ENCODE measurements at regions not wholly inside any gene's neighbourhood (a gene's known extent, or its start where the extent isn't known, plus 50 kb on each side); places are given as distances from the start of the nearest gene placed in this dataset.

DNA sequence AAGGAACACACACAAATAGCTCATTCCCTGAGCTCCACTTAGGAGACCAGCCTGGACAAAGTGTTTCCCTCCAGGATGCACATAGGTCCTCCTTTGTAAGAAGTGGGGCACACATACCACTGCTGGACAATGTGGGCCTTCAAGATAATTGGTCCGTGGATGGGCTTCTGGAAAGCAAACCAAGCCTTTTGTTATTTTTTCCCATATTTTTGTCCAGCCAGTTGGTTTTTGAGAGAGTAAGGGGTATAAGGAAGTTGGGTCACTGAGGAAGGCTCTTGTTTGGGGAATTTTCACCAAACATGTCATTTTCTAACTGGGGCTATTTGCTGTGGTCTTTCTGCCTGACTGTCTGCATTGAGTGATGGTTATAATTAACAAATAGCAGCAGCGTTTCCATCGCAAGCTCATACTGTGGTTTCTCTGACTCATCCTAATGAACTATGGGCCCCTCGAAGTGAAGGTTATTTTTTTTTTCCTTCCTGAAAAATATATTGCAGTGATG is 306.3 kb upstream of the DUSP10 start:
- TF ChIP-seq, protein P1, sequence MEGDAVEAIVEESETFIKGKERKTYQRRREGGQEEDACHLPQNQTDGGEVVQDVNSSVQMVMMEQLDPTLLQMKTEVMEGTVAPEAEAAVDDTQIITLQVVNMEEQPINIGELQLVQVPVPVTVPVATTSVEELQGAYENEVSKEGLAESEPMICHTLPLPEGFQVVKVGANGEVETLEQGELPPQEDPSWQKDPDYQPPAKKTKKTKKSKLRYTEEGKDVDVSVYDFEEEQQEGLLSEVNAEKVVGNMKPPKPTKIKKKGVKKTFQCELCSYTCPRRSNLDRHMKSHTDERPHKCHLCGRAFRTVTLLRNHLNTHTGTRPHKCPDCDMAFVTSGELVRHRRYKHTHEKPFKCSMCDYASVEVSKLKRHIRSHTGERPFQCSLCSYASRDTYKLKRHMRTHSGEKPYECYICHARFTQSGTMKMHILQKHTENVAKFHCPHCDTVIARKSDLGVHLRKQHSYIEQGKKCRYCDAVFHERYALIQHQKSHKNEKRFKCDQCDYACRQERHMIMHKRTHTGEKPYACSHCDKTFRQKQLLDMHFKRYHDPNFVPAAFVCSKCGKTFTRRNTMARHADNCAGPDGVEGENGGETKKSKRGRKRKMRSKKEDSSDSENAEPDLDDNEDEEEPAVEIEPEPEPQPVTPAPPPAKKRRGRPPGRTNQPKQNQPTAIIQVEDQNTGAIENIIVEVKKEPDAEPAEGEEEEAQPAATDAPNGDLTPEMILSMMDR (IDR thresholded peaks at IDR 0.05; ENCODE audit: borderline replicate concordance, extremely low read depth, low read length, poor library complexity, severe bottlenecking) = no peak
- no peak for TF ChIP-seq EZH2 (IDR thresholded peaks at IDR 0.05; ENCODE audit: borderline replicate concordance, low read depth, low read length, severe bottlenecking)

Measured in DND-41 (cell line).